Body of pancreas (tissue), 4 donors: ENCODE measurements at regions not wholly inside any gene's neighbourhood (a gene's known extent, or its start where the extent isn't known, plus 50 kb on each side); places are given as distances from the start of the nearest gene placed in this dataset.

ENCODE experiments used
- ATAC-seq: fragments of 150-250 bp; one replicate; pipeline ENCODE4 v1.9.1; 2016
- DNase-seq, 4 donors: peaks; one replicate each; pipeline ENCODE4 v3.0.0-alpha.2; 2019
- H3K27ac ChIP-seq, 4 donors: fragments of 200-600 bp; sonication (generic); 1 replicate in 3 of 4; 2 replicates in 1 of 4; pipeline versions ENCODE4 v1.5.1 to v1.6.1; 2016 to 2019; ENCODE audit warnings: mild to moderate bottlenecking in 1 of 4, mixed read lengths in 1 of 4, moderate library complexity in 1 of 4
- H3K27me3 ChIP-seq, 2 donors: fragments of 200-600 bp; sonication (generic); one replicate each; pipeline ENCODE4 v1.6.0; 2016; ENCODE audit warnings: mild to moderate bottlenecking in 1 of 2
- H3K36me3 ChIP-seq, 2 donors: fragments of 200-600 bp; sonication (generic); replicated peaks in 1 of 2; 2 replicates each; pipeline ENCODE4 v1.5.1; 2016; ENCODE audit warnings: low read depth in 2 of 2; ENCODE audit not compliant: insufficient read depth in 1 of 2
- H3K4me1 ChIP-seq: fragments of 200-600 bp; sonication (generic); one replicate; pipeline ENCODE4 v1.6.0; 2016
- H3K4me3 ChIP-seq, 2 donors: fragments of 200-600 bp; sonication (generic); 1 replicate in 1 of 2; 2 replicates in 1 of 2; pipeline ENCODE4 v1.5.1; 2016 to 2019
- H3K9me3 ChIP-seq, 3 donors: fragments of 200-600 bp; sonication (generic); 1 replicate in 2 of 3; 2 replicates in 1 of 3; pipeline ENCODE4 v1.5.1; 2016
- CTCF ChIP-seq, 7 experiments: fragments of 450-650 bp in 4 of 7; fragments of 200-600 bp in 3 of 7; sonication (generic) in 3 of 7; IDR thresholded peaks; one replicate each; pipeline ENCODE4 v1.5.1; 2016 to 2019; ENCODE audit warnings: antibody characterized with exemption in 7 of 7
- POLR2A ChIP-seq, 3 donors: fragments of 450-650 bp; IDR thresholded peaks; one replicate each; pipeline ENCODE4 v1.6.1; 2016; ENCODE audit warnings: antibody characterized with exemption in 3 of 3, mild to moderate bottlenecking in 2 of 3
- WGBS, 2 donors: methylation state at CpG; one replicate each; pipeline ENCODE4 v1.1.5; 2017; 5-methylcytosine and 5-hydroxymethylcytosine counted together
- intact Hi-C: fragments of 100-400 bp; cut with DNase I; formaldehyde crosslinking; loops from one replicate; pipeline ENCODE4 v1.15.1; 2023

GRCh38 chr3:18791752-18792151, 356.6 kb upstream of the KCNH8 start:
- H3K36me3 ChIP-seq, result no peaks in the 10 kb centered on the region
- intact Hi-C loops, result no loop called here
- DNase-seq (no peak), ATAC-seq (no peak)
- no peaks in the 10 kb centered on the region for H3K27me3 ChIP-seq
- H3K4me1 ChIP-seq, result no peaks in the 10 kb centered on the region
- no peaks in the 10 kb centered on the region for H3K9me3 ChIP-seq
- no peak overlapping the region for H3K27ac ChIP-seq
- WGBS, 2 donors, result 74 to 87% methylated on average over 10 of the region's 10 CpGs
- H3K4me3 ChIP-seq, result no peak overlapping the region
- TF ChIP-seq POLR2A (IDR thresholded peaks at IDR 0.05) (no peak), CTCF (IDR thresholded peaks at IDR 0.05) (no peak)

GRCh38 chr3:18791182-18791581, 357.1 kb upstream of the KCNH8 start:
- ATAC-seq, result no peak
- no peaks in the 10 kb centered on the region for H3K9me3 ChIP-seq
- 43 to 44% methylated on average over 8 of the region's 8 CpGs for WGBS, 2 donors
- DNase-seq, result no peak
- no peak for TF ChIP-seq CTCF (IDR thresholded peaks at IDR 0.05)
- no peak for TF ChIP-seq POLR2A (IDR thresholded peaks at IDR 0.05)
- no peak overlapping the region for H3K4me3 ChIP-seq
- intact Hi-C loops, result no loop called here
- H3K27ac ChIP-seq, result no peak overlapping the region
- no peaks in the 10 kb centered on the region for H3K36me3 ChIP-seq
- no peaks in the 10 kb centered on the region for H3K4me1 ChIP-seq
- H3K27me3 ChIP-seq, result no peaks in the 10 kb centered on the region

GRCh38 chr3:18790384-18790783, 357.9 kb upstream of the KCNH8 start:
- no peak overlapping the region for H3K4me3 ChIP-seq
- DNase-seq (no peak), ATAC-seq (no peak)
- no peak for TF ChIP-seq POLR2A (IDR thresholded peaks at IDR 0.05)
- TF ChIP-seq CTCF (IDR thresholded peaks at IDR 0.05), result no peak
- intact Hi-C loops, result no loop called here
- 45 to 53% methylated on average over 2 of the region's 2 CpGs for WGBS, 2 donors
- no peaks in the 10 kb centered on the region for H3K4me1 ChIP-seq
- H3K27me3 ChIP-seq, result no peaks in the 10 kb centered on the region
- no peaks in the 10 kb centered on the region for H3K9me3 ChIP-seq
- no peaks in the 10 kb centered on the region for H3K36me3 ChIP-seq
- H3K27ac ChIP-seq, result no peak overlapping the region

- Histone ChIP-seq H3K4me3 (no peak overlapping the region), H3K27me3 (no peaks in the 10 kb centered on the region), H3K27ac (no peak overlapping the region), H3K9me3 (no peaks in the 10 kb centered on the region), H3K36me3 (no peaks in the 10 kb centered on the region), H3K4me1 (no peaks in the 10 kb centered on the region)
- ATAC-seq (no peak), DNase-seq (no peak)
- WGBS, 2 donors, result 100% methylated on average over 1 of the region's 1 CpG
- TF ChIP-seq CTCF (IDR thresholded peaks at IDR 0.05) (no peak), POLR2A (IDR thresholded peaks at IDR 0.05) (no peak)
- intact Hi-C loops, result no loop called here
Observed at GRCh38 chr3:18789734-18790133, 358.6 kb upstream of the KCNH8 start.

- no peak for DNase-seq
- H3K9me3 ChIP-seq, result no peaks in the 10 kb centered on the region
- no peaks in the 10 kb centered on the region for H3K36me3 ChIP-seq
- H3K4me3 ChIP-seq, result no peak overlapping the region
- no peak overlapping the region for H3K27ac ChIP-seq
- no peaks in the 10 kb centered on the region for H3K27me3 ChIP-seq
- intact Hi-C loops, result no loop called here
- no peak for ATAC-seq
- H3K4me1 ChIP-seq, result no peaks in the 10 kb centered on the region
- WGBS, 2 donors, result 84 to 87% methylated on average over 2 of the region's 2 CpGs
- TF ChIP-seq CTCF (IDR thresholded peaks at IDR 0.05) (no peak), POLR2A (IDR thresholded peaks at IDR 0.05) (no peak)
Observed at GRCh38 chr3:18787441-18787840, 360.9 kb upstream of the KCNH8 start.
